NB4 (cell line): ENCODE measurements at regions not wholly inside any gene's neighbourhood (a gene's known extent, or its start where the extent isn't known, plus 50 kb on each side); places are given as distances from the start of the nearest gene placed in this dataset.

Source experiments
- CTCF ChIP-seq: IDR thresholded peaks from one replicate; pipeline ENCODE4 v1.5.1; 2012; ENCODE audit warnings: low read depth, low read length
- TF ChIP-seq, protein P1 (sequence below): IDR thresholded peaks from 2 replicates; pipeline ENCODE4 v1.6.1; 2011; ENCODE audit warnings: low read depth, low read length

DNA sequence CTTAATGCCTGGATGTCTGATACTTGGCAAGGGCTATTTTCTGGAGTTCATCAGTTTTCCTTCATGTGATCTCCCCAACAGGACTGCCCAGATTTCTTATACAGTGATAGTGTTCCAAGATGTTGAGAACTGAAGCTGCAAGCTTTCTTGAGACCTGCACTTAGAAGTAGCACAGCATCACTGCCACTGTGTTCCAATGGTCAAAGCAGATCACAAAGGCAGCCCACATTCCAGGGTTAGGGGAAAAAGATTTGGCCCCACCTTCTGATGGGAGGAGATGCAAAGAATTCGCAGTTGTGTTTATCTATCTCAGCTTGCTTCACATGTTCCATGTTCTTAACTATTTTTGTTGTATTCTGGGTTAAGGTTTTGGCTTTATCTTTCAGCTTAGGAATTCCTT, 78.2 kb downstream of the GPX5 start:
- TF ChIP-seq CTCF = no peak
- TF ChIP-seq, protein P1, sequence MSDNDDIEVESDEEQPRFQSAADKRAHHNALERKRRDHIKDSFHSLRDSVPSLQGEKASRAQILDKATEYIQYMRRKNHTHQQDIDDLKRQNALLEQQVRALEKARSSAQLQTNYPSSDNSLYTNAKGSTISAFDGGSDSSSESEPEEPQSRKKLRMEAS = no peak
